Hippocampal formation (tissue), 2 donors: ENCODE measurements at regions not wholly inside any gene's neighbourhood (a gene's known extent, or its start where the extent isn't known, plus 50 kb on each side); places are given as distances from the start of the nearest gene placed in this dataset.

ENCODE experiments used
- DNase-seq, 2 donors: peaks; one replicate each; lab custom pipeline; 2025; lab: John Stamatoyannopoulos, UW

DNA sequence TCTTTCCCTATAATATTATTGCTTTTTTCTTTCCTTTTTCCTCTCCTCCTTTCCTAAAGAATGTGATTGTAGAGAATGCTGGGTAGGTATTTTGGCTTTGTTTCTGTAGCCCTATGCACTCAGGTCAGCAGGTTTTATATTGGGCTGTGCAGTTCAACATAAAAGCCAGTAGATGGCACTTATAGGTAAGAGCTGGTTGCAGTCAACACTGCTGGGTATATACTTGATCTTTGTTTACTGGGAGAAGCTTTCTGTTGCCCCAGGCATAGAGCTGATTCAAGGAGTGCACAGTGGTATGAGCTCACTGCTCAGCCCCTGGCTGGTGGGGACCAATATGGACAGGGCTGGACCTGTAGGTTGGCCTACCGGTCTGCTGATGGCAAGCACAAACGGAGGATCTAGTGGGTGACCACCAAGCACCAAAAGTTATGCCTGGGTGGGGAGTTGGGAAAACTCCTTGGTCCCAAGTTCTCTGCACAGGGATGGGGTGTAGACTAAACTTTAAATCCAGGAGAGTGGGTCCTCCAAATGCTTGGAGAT lies 378.9 kb downstream of the PMP22 start:
- no peak for DNase-seq

DNA sequence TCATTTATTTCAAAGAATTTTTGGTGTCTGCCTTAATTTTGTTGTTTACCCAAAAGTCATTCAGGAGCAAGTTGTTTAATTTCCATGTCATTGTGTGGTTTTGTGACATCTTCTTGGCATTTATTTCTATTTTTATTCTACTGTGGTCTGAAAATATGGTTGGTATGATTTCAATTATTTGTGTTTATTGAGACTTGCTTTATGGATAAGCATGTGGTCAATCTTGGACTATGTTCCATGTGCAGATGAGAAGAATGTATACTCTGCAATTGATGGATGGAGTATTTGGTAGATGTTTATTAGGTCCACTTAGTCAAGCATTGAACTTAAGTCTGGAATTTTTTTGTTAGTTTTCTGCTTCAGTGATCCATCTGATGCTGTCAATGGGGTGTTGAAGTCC lies 383.0 kb downstream of the PMP22 start:
- no peak for DNase-seq

DNA sequence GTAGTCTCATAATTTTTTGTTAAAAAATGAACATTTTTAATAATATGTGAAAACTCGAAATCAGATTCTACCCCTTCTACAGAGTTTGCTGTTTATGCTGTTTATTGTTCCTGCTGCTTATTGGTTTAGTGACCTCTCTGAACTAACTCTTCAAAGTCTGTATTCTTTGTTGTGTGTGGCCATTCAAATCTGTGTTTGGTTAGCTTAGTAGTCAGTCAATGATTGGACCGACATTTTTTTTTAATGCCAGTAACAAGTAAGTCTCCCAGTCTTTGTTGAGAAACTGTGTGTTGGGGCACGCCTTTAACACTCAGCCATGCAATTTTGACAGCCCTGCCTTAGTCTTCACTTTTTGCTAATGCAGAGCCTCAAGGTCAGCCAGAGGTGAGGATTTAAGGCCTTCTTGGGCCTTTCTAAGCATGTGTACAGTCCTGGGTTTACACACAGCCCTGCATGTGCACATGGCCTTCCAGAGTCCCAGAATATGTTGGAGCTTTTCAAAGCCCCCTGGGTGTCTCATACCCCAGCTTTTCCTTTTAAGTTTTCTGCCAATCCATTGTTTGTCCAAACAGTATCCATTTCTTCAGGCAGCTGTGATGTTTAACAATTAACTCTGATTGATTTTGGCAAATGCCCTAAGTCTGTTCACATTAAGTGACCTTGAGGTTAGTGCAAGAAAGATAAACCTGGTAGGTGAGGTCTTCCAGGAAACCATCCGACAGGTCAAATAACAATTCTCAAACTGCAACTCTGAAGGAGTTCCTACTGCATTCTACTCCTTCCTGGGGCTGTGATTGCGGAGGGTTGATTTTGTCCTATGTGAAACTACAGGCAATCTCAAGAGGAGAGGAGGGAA lies 389.3 kb downstream of the PMP22 start:
- no peak for DNase-seq

DNA sequence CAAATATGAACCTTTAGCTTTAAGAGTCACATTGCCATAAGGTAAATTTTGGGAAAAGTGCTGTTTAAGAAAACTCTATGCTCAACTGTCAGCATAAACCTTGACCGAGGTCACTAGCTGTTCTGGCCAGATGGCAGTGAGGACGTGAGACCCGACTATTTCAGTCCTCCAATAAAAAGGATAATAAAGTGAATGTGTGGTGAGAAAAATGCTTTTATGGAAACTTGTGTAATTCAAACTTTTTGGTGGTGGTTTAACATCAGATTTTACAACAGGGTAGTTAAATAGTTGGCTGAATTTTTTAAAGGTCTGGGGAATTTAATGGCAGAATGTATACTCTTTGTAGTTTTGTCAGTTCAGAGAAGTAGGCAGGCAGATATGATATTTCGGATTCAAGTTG lies 391.1 kb downstream of the PMP22 start:
- no peak for DNase-seq

DNA sequence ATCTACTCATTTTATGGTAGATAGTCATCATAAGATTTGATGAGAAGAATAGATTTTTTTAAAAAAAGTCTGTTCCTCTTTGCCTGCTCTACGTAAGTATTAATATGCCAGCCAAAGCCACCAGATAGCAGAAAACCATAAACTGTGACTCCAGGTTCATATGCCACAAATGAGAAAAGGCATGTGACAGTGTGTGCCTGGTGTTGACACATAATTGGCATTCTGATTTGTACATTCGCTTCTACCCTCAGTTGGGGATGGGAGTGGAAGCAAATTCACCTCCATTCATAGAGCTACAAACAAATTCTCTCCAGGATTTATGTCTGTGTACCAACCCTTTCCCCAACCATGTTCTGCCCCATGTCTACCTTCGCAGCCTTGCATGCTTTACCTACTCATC lies 391.6 kb downstream of the PMP22 start:
- DNase-seq: no peak

DNA sequence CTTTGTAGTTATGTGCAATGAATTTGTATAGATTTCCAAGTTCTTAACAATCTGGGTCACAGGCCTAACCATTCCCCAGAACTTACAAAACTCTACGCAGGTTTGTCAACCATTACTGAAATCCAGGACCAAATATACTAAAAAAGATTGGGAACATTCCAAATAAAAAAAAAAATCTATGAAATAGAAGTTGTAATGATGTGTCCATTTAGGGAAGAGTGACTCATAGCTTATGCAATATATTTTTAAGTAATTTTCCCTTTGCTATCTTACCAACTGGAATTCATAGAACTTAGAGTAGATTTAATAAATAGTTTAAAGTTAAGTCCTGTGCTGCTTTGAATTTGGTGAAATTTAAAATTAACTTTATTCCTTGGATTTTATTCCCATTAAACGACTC lies 393.2 kb downstream of the PMP22 start:
- DNase-seq: no peak

DNA sequence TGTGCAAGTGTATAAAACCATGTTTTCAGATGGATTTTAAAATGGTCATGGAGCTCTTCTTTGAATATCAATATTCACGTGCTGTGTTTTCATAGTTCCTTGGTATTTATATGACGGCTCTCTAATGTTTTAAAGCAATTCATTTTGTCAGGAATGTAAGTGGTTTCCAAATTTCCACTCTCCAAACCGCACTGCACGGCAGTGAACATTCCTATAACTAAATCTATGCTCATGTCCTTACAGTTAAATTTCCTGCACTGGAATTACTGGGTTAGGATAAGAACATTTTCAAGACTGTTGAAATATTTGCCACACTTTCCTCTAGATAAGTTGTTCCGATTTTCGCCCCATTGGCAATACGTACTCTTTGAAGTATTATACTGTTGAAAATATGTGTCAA lies 398.9 kb downstream of the PMP22 start:
- DNase-seq: no peak

DNA sequence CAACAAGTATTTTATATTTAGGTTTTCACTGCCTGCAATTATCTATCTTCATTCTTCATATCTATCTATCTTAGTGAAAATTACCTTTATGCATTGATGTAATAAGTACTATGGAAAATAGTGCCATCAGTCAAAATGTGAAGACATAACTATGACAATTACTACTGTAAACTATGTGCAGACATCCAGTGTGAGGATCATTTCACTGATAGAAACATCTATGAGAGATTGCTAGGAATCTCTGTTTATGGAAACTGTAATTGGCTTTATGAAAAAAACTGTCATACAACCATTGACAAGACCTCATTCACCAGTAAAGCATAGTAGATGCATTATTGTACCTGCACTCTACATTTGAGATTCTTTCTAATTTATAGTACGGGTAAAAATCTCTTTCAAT lies 401.0 kb downstream of the PMP22 start:
- no peak for DNase-seq

DNA sequence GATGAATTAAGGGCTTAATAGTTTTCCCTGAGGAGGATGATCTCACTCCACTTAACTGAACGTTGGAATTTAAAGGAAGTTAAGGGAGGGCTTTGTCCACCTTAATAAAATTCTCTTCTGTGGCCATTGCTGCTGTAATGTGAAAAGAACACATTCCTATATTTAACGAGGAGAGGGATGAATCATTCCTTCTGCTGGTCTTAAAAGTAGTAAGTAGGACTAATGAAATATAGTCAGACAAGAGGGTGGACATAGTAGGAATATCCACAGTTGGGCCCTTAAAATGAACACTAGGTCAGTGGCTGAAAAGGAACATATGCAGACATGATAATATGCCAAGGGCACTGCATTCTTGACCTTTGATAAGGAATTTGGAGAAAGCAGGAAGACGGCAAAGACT lies 405.6 kb downstream of the PMP22 start:
- no peak for DNase-seq

DNA sequence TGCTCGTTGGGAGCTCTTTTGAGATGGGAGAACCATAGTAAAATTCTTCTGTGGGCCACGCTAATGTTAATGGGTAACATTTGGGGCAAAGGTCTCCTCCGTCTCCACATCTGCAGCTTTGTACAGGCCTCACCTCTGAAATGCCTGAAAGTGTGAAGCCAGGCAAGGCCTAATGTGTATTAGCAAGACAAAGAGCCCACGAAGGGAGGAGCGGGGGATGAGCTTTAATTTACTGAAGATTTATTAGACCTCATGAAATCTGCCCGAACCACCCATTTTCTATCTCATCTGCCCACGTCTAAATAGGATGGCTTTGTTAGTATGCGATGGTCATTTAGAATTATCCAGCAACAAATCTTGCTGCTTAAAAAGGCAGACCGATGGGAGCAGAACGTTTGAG lies 408.9 kb downstream of the PMP22 start:
- no peak for DNase-seq

DNA sequence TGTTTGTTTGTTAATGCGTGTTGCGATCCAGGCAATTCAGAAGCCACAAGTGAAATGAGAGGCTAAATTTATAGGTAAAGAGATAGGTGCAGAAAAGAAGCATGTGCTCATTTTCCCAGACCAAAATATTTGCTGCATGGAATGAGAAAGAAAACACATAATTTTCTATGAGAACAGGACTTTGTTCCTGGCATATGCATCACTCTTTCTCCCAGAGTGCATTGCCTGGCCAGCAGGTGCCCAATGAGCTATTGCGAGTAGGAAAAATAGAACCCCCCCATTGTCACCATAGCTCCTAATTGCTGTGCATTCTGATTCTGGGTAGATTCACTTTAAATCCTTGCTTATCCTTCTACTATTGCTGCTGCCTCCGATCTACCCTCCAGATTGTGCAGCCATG lies 410.4 kb downstream of the PMP22 start:
- no peak for DNase-seq

DNA sequence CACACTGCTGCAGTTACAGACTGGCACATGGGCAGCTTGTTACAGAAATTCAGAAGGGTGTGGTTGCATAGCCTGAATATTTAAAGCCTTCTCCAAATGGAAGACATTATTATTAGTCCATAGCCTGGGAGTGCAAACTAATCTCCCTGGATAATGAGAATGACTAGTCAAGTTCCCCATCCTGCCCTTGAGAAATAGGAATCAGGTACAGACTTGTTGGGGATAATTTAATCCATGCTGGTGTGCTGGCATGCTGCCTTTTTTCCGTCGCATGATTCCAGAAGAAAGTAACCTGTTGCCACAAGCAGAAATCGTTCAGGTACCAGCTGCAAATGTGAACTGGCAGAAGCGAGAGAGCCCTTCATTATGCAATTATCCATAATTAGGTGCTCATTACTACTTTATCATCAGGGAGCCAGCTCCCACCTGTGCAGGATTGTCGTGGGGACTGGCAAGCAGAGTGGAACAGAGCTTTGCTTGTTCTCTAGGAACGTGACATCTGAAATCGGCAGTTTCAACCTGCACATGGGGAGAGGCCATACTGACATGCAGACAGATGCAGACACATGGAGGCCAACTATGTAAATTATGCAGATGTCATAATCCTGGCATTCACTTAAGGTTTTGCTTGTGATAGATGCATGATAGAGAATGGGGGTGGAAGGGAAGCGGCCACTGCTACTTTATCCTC lies 419.4 kb downstream of the PMP22 start:
- DNase-seq: no peak

DNA sequence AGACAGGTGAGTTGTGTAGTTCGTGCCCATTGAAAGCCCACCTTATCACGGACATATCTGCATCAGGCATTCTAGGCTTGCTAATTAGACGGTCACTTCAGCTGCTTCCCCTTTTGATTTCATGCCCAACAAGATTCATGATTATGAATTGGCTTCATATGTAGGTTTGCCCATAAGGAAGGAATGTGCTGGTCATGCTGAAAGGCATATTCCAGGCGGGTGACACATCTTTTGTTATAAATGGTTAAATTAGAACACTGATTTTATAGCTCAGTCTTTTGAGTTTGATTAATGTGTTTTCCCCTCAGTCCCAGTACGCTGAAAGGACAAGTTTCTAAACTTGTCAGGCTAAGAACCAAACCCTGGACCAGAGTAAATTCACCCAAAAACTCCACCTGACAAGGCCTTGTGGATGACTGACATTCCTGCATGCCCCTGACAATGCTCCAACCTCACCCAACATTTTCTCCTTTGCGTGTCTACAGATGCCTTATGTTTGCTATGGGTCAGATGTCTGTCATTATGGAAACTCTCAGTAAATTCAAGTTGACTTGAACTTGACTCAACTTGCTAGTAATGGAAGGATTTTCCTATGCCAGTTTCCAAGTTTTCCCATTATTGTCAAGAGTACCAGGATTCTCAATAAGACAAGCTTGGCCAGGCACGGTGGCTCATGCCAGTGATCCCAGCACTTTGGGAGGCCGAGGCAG lies 421.9 kb downstream of the PMP22 start:
- no peak for DNase-seq

DNA sequence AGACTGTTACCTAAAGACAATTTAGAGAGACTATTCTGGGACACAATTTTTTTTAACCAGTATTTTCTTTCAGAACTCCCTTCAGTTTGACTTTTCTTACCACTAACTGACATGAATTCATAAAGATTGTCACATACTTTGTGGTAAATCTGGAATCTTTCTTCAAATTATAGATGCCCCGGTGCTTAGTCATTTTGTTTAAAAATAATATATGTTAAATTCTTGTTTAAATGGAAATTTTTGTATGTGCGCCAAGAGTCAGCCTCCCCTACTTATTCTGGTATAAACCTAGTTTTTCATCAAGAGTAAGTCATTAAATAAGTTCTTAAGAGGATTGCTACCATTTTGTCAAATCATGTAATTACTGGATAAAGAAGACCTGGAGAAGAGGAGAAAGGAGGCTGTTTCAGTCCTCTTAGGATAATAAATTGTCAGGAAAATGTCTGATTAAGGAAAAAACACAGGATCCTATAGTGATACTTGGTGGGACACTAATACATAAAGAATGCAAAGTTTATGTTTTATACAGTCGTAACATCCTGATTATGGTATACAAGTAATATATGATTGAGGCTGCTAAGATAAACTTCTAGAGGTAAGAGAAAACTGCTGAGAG lies 424.4 kb downstream of the PMP22 start:
- no peak for DNase-seq

DNA sequence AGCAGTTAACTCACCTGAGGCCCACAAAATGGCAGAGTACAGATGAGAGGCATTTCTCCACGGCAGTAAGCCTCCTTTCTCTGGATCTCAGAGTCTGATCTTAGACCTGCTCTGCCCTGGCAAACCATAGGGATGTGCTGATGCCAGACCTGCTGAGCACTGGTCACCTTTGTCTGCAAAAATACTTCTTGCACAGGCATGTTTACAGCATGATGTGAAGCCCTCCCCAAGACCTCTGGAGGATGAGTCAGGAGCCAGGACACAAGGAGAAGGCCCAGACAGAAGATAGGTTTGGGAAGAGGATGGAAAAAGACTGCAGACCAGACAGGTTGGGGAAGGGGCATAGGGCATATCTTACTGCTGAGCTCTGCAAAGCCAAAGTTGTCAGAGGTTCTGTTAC lies 426.6 kb downstream of the PMP22 start:
- no peak for DNase-seq

DNA sequence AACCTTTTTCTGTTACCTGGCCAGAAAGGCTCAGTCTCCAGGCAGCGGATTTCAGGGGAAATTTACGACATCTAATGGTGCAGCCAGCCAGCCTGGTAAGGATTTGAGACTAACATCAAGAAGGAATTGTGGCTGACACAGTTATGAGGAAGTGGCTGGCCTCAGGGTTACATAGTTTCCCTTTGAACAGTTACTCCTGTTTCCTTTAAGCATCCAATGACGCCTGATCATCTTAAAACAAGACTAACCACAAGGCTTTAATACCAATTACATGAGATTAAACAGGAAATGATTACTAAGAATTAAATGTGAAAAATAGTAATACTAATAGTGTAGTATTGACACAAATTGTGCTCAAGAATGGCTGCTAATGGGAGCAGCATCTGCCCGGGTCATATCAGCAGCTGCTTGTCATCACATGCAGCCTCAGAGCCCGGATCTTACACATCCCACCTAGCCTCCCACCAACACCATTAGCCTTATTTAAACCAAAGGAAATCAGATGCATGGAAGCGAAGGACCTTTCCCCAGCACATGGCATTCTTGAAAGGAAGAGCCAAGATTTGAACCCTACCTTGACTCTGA lies 431.8 kb downstream of the PMP22 start:
- DNase-seq: no peak

DNA sequence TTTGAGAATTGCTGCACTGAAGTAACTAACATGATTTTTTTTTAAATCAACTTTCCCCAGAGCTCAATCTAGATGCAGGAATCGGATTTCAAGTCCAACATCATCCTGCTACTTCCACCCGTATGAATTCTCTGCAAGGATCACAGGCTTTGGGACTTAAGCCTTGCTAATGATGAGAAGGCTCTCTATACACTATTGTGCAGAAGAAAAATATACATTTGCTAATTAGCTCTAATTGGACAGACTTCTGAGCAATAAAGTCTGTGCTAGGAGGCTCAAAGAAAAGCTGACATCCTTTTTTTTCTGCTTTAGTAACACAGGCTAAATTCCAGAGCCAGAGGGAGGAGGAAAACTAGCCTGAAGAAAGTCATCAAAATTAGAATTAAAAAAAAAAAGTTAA lies 433.6 kb downstream of the PMP22 start:
- DNase-seq: no peak

DNA sequence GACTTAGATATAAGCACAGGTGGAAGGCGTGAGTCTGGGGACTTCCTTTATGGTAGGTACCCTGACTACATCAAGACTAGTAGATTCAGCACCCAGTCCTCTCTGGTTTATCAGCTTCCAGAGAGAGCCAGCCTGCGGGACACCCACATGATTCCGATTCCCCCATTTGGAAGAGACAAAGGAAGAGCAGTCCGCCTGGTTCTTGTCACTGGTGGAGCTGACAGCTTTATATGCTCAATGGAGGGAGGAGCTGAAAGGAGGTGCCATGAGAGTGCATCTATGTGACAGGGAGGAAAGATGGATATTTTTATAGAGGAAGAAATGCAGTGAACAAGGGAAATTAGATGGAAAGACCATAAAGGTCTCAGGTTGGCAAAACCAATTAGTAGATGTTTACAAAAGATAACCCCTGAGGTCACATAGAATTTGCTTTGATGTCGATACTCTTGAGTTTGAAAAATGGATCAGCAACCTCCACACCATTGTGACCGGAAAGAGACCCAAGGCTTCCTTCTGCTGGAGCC lies 437.7 kb downstream of the PMP22 start:
- no peak for DNase-seq

DNA sequence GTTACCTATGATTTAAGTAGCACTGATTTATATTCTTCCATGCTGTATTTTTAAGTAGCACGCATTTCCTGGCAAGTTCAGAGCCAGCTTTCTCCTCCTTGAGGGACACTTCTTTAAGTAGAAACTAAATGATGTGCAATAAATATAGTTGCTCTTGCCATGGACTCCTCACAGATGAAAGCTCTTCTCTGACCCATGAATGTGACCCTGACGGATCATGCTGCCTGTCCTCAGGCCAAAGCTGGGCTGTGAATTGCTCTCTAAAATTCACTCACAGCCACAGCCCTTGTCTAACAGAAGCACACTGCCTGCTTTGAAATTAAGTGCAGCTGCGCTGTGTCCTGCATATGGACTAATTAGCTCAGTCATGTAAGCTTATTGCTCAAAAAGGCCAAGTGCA lies 438.8 kb downstream of the PMP22 start:
- DNase-seq: no peak

DNA sequence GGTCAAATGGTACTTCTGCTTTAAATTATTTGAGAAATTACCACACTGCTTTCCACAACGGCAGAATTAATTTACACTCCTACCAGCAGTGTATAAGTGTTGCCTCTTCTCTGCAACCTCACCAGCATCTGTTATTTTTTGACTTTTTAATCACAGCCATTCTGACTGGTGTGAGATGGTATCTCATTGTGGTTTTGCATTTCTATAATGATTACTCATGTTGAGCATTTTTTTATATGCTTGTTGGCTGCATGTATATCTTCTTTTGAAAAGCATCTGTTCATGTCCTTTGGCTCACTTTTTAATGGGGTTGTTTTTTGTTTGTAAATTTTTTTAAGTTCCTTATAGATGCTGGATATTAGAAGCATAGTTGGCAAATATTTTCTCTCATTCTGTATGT lies 446.7 kb downstream of the PMP22 start:
- DNase-seq: no peak

DNA sequence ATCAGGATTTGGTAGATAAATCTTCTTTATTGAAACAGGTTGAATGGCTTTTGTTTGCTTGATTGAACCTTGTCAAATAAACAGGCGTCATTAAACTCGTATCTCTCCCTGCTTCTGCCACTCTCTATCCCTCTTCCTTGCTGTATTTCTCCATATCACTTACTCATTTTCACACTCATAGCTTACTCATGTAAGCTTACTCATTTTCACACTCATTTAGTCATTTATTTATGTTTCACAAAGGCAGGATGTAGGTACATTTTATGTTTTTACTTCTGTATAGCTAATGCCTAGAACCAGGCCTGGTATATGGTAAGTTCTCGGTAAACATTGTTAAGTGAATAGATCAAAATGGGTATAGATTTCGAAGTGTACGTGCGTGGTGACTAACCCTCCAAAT lies 450.0 kb downstream of the PMP22 start:
- no peak for DNase-seq
